ENCODE measurements at regions not wholly inside any gene's neighbourhood (a gene's known extent, or its start where the extent isn't known, plus 50 kb on each side); places are given as distances from the start of the nearest gene placed in this dataset.

DNA sequence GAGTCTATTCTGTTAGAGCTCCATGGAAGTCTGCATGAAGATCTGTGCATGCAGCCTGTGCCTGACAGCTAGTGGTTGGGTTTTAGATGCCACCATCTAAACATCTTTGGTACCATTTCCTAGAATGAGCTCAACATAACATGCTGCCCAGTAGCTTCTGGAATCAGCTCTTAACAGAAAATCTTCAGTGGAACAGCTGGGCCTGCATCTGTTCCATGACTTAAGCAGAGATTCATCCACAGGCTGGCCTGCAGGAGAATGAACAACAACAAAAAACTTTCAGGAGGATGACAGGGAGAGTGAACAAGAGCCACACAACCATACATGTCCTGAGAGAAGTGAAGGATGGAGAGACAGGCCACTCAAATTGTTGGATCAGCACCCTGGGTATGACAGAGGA lies 316.6 kb downstream of the RDH14 start:
- TF ChIP-seq, protein P1, sequence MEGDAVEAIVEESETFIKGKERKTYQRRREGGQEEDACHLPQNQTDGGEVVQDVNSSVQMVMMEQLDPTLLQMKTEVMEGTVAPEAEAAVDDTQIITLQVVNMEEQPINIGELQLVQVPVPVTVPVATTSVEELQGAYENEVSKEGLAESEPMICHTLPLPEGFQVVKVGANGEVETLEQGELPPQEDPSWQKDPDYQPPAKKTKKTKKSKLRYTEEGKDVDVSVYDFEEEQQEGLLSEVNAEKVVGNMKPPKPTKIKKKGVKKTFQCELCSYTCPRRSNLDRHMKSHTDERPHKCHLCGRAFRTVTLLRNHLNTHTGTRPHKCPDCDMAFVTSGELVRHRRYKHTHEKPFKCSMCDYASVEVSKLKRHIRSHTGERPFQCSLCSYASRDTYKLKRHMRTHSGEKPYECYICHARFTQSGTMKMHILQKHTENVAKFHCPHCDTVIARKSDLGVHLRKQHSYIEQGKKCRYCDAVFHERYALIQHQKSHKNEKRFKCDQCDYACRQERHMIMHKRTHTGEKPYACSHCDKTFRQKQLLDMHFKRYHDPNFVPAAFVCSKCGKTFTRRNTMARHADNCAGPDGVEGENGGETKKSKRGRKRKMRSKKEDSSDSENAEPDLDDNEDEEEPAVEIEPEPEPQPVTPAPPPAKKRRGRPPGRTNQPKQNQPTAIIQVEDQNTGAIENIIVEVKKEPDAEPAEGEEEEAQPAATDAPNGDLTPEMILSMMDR (IDR thresholded peaks at IDR 0.05; ENCODE audit: low read depth, low read length, poor library complexity, severe bottlenecking) = no peak
- TF ChIP-seq EZH2phosphoT487 (IDR thresholded peaks at IDR 0.05; ENCODE audit: borderline replicate concordance, low read length) = no peak
